Eye (tissue), 1 donor: ENCODE measurements at regions not wholly inside any gene's neighbourhood (a gene's known extent, or its start where the extent isn't known, plus 50 kb on each side); places are given as distances from the start of the nearest gene placed in this dataset.
"Not testable (repeated sequence)": the region's sequence is repeated elsewhere in the genome, so short reads cannot be mapped to it uniquely, and the experiment has no call there.

ENCODE experiments used
- DNase-seq: peaks from one replicate; pipeline ENCODE4 v3.0.0-alpha.2; 2015

- no peak for DNase-seq
Measured at GRCh38 chr2:63696496-63696895, 107.7 kb downstream of the MDH1 start.

- DNase-seq: no peak
Measured at GRCh38 chr2:63697160-63697559, 108.4 kb downstream of the MDH1 start.

- peak; percentile 24 for DNase-seq
Measured at GRCh38 chr2:63698786-63699548, 110.2 kb downstream of the MDH1 start.

- no peak for DNase-seq
Measured at GRCh38 chr2:63699549-63699839, 110.7 kb downstream of the MDH1 start.

- DNase-seq: no peak
Measured at GRCh38 chr2:63700271-63700670, 111.5 kb downstream of the MDH1 start.

GRCh38 chr2:63701406-63701805, 112.6 kb downstream of the MDH1 start:
- no peak for DNase-seq

GRCh38 chr2:63706084-63706483, 117.3 kb downstream of the MDH1 start:
- DNase-seq: not testable (repeated sequence)

GRCh38 chr2:63710732-63711131, 122.0 kb downstream of the MDH1 start:
- no peak for DNase-seq

GRCh38 chr2:63712748-63713147, 124.0 kb downstream of the MDH1 start:
- DNase-seq: no peak

- DNase-seq: no peak
Measured at GRCh38 chr2:63716146-63716545, 125.5 kb upstream of the UGP2 start.

GRCh38 chr2:63719052-63719451, 122.6 kb upstream of the UGP2 start:
- DNase-seq: no peak

- no peak for DNase-seq
Measured at GRCh38 chr2:63721082-63721424, 120.6 kb upstream of the UGP2 start.

GRCh38 chr2:63722284-63722683, 119.4 kb upstream of the UGP2 start:
- DNase-seq: not testable (repeated sequence)

GRCh38 chr2:63723709-63724108, 118.0 kb upstream of the UGP2 start:
- no peak for DNase-seq

GRCh38 chr2:63725212-63725611, 116.5 kb upstream of the UGP2 start:
- not testable (repeated sequence) for DNase-seq

GRCh38 chr2:63729362-63729761, 112.3 kb upstream of the UGP2 start:
- no peak for DNase-seq

GRCh38 chr2:63729831-63730230, 111.9 kb upstream of the UGP2 start:
- DNase-seq: no peak

GRCh38 chr2:63734510-63734909, 107.2 kb upstream of the UGP2 start:
- no peak for DNase-seq

GRCh38 chr2:63735263-63735662, 106.4 kb upstream of the UGP2 start:
- DNase-seq: peak; percentile 1

- DNase-seq: no peak
Measured at GRCh38 chr2:63735931-63736330, 105.8 kb upstream of the UGP2 start.

- DNase-seq: peak; percentile 52
Measured at GRCh38 chr2:63736354-63736753, 105.3 kb upstream of the UGP2 start.

- peak; percentile 14 for DNase-seq
Measured at GRCh38 chr2:63737081-63737751, 104.5 kb upstream of the UGP2 start.

- DNase-seq: no peak
Measured at GRCh38 chr2:63738019-63738418, 103.7 kb upstream of the UGP2 start.

GRCh38 chr2:63739180-63739579, 102.5 kb upstream of the UGP2 start:
- DNase-seq: not testable (repeated sequence)

- no peak for DNase-seq
Measured at GRCh38 chr2:63740020-63740419, 101.7 kb upstream of the UGP2 start.
